Lower lobe of right lung (tissue), 2 donors: ENCODE measurements at regions not wholly inside any gene's neighbourhood (a gene's known extent, or its start where the extent isn't known, plus 50 kb on each side); places are given as distances from the start of the nearest gene placed in this dataset.

Source experiments
- ATAC-seq, 2 donors: fragments of 200-7000 bp; cut with Tn5 transposase; one replicate each; pipeline ENCODE4 v1.9.1; 2020 to 2022; ENCODE audit warnings: mild to moderate bottlenecking in 2 of 2, moderate library complexity in 2 of 2
- DNase-seq: peaks from one replicate; pipeline ENCODE4 v3.0.0-alpha.2; 2020
- H3K27ac ChIP-seq: fragments of 200-600 bp; one replicate; pipeline ENCODE4 v1.8.0; 2022
- H3K27me3 ChIP-seq: fragments of 200-600 bp; one replicate; pipeline ENCODE4 v1.8.0; 2022; ENCODE audit warnings: low read depth
- H3K36me3 ChIP-seq: fragments of 200-600 bp; one replicate; pipeline ENCODE4 v1.8.0; 2022; ENCODE audit warnings: mild to moderate bottlenecking
- H3K4me1 ChIP-seq: fragments of 200-600 bp; one replicate; pipeline ENCODE4 v1.8.0; 2022
- H3K4me3 ChIP-seq: fragments of 200-600 bp; one replicate; pipeline ENCODE4 v1.8.0; 2022; ENCODE audit warnings: mild to moderate bottlenecking
- H3K9me3 ChIP-seq: fragments of 200-600 bp; one replicate; pipeline ENCODE4 v1.8.0; 2022
- intact Hi-C: fragments of 100-400 bp; cut with DNase I; formaldehyde crosslinking; loops from one replicate; pipeline ENCODE4 v1.11.0; 2022
- TF ChIP-seq, protein P1 (sequence below): fragments of 200-600 bp; IDR thresholded peaks from one replicate; pipeline ENCODE4 v1.8.0; 2022; ENCODE audit warnings: antibody characterized with exemption, mild to moderate bottlenecking
- donor health status: DM: no; HTN: yes; CAD: no; lungs with severe emphysema.

DNA sequence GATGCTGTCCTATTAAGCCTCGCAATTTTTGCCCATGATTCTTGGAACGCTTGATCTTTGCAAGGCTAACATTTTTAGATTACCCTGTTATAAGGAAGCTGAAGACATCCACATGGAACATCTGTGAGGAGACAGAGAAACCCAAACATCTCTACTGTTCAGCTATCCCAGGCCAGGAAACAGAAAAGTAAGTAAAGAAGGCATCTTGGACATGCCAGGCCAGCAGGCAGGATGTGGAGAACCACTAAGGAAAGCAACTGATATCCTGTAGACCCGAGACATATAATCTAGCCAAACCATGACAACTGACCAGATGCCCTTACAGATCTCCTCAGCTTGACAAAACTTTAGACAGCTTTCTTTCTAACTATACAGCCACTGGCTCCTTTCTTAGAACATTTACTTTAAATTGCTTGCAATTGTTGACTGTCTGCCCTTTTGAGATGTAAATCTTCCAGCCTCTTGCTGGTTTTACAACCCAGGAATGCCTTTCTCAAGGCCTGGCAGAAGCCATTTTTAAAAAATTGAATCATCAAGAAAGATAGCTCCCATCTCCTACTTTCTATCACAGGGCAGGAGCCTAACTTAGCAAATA, 255.8 kb upstream of the DACH1 start:
- Histone ChIP-seq H3K27me3 (no peaks in the 10 kb centered on the region), H3K4me3 (no peak overlapping the region), H3K4me1 (no peaks in the 10 kb centered on the region), H3K9me3 (no peaks in the 10 kb centered on the region), H3K27ac (no peak overlapping the region), H3K36me3 (no peaks in the 10 kb centered on the region)
- DNase-seq = no peak
- no peak for ATAC-seq
- TF ChIP-seq, protein P1, sequence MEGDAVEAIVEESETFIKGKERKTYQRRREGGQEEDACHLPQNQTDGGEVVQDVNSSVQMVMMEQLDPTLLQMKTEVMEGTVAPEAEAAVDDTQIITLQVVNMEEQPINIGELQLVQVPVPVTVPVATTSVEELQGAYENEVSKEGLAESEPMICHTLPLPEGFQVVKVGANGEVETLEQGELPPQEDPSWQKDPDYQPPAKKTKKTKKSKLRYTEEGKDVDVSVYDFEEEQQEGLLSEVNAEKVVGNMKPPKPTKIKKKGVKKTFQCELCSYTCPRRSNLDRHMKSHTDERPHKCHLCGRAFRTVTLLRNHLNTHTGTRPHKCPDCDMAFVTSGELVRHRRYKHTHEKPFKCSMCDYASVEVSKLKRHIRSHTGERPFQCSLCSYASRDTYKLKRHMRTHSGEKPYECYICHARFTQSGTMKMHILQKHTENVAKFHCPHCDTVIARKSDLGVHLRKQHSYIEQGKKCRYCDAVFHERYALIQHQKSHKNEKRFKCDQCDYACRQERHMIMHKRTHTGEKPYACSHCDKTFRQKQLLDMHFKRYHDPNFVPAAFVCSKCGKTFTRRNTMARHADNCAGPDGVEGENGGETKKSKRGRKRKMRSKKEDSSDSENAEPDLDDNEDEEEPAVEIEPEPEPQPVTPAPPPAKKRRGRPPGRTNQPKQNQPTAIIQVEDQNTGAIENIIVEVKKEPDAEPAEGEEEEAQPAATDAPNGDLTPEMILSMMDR = no peak
- intact Hi-C loops = no loop called here

DNA sequence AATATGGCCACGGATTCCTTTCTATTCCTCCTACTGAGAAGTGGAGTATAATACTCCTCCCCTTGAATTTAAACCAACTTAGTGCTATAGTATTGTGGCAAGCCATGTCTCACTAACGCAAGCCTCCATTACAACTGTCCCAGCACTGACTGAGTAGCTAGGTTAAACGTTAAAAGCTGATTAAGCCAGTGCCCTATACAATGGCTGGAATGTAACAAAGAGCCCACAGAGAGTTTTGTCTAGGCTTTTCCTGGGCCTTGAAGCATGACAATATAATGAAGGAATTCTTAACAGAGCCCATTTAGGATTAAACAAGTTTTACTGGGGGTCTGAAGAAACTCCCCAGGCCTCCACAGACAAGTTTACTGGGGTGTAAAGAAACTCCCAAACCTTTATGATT, 254.5 kb upstream of the DACH1 start:
- Histone ChIP-seq H3K27me3 (no peaks in the 10 kb centered on the region), H3K9me3 (no peaks in the 10 kb centered on the region), H3K4me1 (no peaks in the 10 kb centered on the region), H3K36me3 (no peaks in the 10 kb centered on the region), H3K27ac (no peak overlapping the region), H3K4me3 (no peak overlapping the region)
- intact Hi-C loops = no loop called here
- TF ChIP-seq, protein P1 = no peak
- DNase-seq = no peak
- ATAC-seq = no peak

DNA sequence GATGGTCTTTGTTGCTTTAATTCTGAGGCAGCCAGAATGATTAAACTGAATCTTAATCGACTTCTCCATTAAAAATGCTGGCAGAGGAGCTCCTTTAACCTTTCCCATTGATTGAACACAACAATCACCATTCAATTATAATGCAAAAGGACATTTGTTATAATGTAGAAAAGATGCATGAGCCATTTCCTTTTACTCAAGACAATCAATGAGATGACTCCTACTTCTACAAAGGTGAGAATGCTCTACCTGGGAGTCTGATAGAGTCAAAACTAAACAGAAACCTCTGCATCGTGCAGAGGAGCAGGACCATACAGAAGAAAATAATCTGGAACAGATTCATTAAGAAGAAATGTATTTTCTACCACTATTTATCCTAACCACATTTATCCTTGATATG, 253.6 kb upstream of the DACH1 start:
- intact Hi-C loops = no loop called here
- Histone ChIP-seq H3K27ac (no peak overlapping the region), H3K4me1 (no peaks in the 10 kb centered on the region), H3K27me3 (no peaks in the 10 kb centered on the region), H3K36me3 (no peaks in the 10 kb centered on the region), H3K9me3 (no peaks in the 10 kb centered on the region), H3K4me3 (no peak overlapping the region)
- ATAC-seq (no peak), DNase-seq (no peak)
- TF ChIP-seq, protein P1 = no peak

DNA sequence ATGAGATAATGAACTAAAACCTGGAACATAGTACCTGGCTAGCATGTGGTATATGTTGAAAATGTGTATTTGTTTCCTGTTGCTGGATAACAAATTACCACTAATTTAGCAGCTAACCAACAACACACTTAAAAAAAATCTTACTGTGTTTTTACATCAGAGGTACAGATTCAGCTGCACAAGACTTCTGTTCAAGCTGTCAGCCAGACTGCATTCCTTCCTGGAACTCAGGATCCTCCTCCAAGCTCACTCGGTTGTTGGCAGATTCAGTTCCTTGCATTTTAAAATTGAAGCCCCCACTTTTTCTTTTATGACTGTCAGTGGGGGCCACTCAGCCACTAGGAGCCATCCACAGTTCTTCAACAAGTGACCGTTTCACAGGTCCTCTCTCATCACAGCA, 246.9 kb upstream of the DACH1 start:
- DNase-seq (no peak), ATAC-seq (no peak)
- H3K27ac ChIP-seq = no peak overlapping the region
- no peaks in the 10 kb centered on the region for H3K4me1 ChIP-seq
- TF ChIP-seq, protein P1 = no peak
- H3K27me3 ChIP-seq = no peaks in the 10 kb centered on the region
- H3K4me3 ChIP-seq = no peak overlapping the region
- no peaks in the 10 kb centered on the region for H3K9me3 ChIP-seq
- intact Hi-C loops = no loop called here
- no peaks in the 10 kb centered on the region for H3K36me3 ChIP-seq

DNA sequence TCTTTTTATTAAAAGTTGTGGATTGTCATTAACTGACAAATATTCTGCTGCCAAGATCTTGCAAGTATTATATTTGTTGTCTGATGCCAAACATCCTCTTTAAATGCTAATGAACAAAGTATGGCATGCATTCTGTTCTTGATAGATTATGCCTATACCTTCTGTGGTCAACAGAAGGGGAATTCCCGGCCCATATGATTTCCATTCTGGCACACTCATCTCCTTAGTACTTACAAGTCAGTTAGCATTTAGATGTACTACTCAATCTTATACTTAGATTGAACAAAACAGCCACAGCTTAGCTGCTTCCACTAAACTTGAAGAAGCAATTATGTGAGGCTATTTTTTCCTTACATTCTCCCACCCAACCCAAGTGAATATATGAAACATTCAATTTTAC, 246.1 kb upstream of the DACH1 start:
- ATAC-seq = no peak
- no peak overlapping the region for H3K4me3 ChIP-seq
- H3K27ac ChIP-seq = no peak overlapping the region
- DNase-seq = no peak
- H3K9me3 ChIP-seq = no peaks in the 10 kb centered on the region
- H3K36me3 ChIP-seq = no peaks in the 10 kb centered on the region
- H3K4me1 ChIP-seq = no peaks in the 10 kb centered on the region
- intact Hi-C loops = no loop called here
- no peaks in the 10 kb centered on the region for H3K27me3 ChIP-seq
- TF ChIP-seq, protein P1 = no peak

DNA sequence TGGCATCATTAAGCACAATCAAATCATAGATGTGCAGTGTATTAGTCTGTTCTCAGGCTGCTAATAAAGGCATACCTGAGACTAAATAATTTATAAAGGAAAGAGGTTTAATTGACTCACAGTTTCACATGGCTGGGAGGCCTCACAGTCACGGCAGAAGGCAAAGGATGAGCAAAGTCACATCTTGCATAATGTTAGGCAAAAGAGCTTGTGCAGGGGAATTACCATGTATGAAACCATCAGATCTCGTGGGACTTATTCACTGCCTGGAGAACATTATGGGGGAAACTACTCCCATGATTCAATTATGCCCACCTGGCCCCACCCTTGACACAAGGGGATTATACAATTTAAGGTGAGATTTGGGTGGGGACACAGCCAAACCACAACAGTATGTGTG, 245.2 kb upstream of the DACH1 start:
- H3K4me3 ChIP-seq = no peak overlapping the region
- ATAC-seq = no peak
- no peaks in the 10 kb centered on the region for H3K36me3 ChIP-seq
- TF ChIP-seq, protein P1 = no peak
- intact Hi-C loops = no loop called here
- H3K27ac ChIP-seq = no peak overlapping the region
- H3K4me1 ChIP-seq = no peaks in the 10 kb centered on the region
- H3K9me3 ChIP-seq = no peaks in the 10 kb centered on the region
- DNase-seq = no peak
- no peaks in the 10 kb centered on the region for H3K27me3 ChIP-seq
